MV-4-11 (cell line): ENCODE measurements at regions not wholly inside any gene's neighbourhood (a gene's known extent, or its start where the extent isn't known, plus 50 kb on each side); places are given as distances from the start of the nearest gene placed in this dataset.
"Not testable (repeated sequence)": the region's sequence is repeated elsewhere in the genome, so short reads cannot be mapped to it uniquely, and the experiment has no call there.

Source experiments
- DNase-seq: peaks from one replicate; lab custom pipeline; 2025; lab: John Stamatoyannopoulos, UW

DNA sequence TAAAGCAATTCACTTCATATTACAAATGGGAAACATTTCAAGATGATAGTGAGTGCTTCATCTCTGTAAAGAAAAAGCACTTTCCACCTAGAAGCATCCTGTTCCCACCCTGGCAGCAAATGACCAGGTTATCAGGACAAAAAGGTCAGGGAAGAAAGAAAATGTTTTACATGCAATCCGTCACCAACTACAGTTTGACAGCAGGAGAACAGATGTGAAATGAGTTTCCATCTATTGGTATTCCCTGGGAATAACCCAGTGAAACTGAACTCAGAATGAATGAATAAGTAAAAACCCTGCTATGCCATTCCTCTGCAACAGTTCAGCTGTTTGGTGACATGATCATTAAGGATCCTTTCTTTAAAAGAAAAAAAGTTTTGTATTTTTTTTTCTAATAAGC is 67.6 kb downstream of the HTR1A start:
- DNase-seq, result no peak

GRCh38 chr5:63878788-63879187 is 83.5 kb downstream of the HTR1A start:
- no peak for DNase-seq

DNA sequence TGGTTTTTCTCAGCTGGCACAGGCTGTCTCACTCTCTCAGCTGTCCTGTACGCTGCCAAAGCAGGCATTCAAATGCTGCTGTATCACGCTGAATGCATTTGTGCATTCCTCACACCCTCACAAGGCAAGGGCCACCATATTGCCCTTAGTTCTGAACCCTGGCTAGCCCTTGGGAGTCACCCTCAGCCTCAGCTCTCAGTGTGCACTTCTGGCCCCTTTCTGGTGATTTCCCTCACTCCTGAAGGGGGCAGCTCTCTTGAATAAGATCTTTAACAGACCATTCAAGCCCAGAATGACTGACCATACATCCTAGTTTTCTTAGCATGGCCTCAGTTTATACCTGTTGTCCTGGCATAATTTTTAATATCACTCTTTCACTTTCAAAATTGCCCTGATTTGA is 84.3 kb downstream of the HTR1A start:
- DNase-seq, result no peak

- no peak for DNase-seq
These were observed 101.9 kb downstream of the HTR1A start for GRCh38 chr5:63860379-63860778.

- DNase-seq, result no peak
These were observed 108.2 kb downstream of the HTR1A start for GRCh38 chr5:63854076-63854475.

GRCh38 chr5:63843190-63843589 is 119.1 kb downstream of the HTR1A start:
- DNase-seq, result no peak

- no peak for DNase-seq
These were observed 124.8 kb downstream of the HTR1A start for GRCh38 chr5:63837437-63837836.

DNA sequence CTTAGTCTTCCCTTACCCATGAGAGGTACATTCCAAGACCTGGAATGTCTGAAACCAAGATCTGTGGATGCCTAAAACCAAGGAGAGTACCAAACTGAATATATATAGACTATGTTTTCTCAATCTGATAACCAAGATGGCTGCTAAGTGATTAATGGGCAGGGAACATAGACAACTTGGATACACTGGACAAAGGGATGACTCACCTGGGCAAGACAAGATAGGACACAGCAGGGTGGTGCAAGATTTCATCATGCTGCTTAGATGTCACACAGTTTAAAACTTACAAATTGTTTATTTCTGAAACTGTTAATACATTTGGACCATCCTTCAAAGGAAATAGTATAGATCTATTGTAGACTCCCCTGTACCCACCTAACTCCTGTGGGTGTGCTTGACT is 130.9 kb downstream of the HTR1A start:
- no peak for DNase-seq

DNA sequence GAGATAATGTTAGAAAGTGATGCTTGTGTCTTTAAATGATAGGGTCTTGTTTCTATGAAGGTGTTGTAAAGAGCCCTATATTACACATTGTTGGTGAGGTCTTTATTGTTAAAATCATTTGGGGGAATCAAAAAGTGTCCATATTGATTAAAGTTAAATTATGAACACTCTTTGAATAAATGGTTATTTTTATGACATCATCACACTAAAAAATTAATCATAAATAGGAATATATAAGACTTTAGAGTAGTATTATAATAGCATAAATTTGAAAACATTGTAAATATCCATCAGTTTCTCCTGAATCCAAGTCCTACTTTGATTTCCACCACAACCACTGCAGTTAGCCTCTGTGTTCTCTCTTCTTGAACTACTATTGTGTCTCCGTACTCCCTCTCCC is 136.3 kb downstream of the HTR1A start:
- no peak for DNase-seq

DNA sequence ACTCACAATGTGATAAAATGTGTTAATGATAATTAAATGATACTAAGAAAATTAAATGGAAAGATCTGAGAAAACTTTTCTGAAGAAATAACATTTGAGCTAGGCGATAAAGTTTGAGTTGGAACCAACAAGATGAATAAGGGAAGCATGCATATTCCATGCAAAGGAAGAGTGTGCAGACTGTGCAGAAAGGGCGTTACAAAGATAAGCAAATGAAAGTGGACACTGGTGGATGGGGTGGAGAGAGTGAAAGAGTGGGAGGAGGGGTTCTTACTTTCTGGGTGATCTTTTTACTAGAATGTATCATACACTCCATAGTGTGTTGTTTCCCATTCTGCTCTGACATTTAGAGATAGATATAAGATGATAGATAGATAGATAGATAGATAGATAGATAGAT is 138.7 kb downstream of the HTR1A start:
- DNase-seq, result no peak

GRCh38 chr5:63822614-63823013 is 139.6 kb downstream of the HTR1A start:
- DNase-seq, result no peak

GRCh38 chr5:63820577-63820976 is 141.7 kb downstream of the HTR1A start:
- DNase-seq, result no peak

GRCh38 chr5:63812693-63813092 is 149.6 kb downstream of the HTR1A start:
- no peak for DNase-seq

GRCh38 chr5:63811961-63812360 is 150.3 kb downstream of the HTR1A start:
- DNase-seq, result no peak

- no peak for DNase-seq
These were observed 151.0 kb downstream of the HTR1A start for GRCh38 chr5:63811286-63811685.

- no peak for DNase-seq
These were observed 157.1 kb downstream of the HTR1A start for GRCh38 chr5:63805151-63805550.

DNA sequence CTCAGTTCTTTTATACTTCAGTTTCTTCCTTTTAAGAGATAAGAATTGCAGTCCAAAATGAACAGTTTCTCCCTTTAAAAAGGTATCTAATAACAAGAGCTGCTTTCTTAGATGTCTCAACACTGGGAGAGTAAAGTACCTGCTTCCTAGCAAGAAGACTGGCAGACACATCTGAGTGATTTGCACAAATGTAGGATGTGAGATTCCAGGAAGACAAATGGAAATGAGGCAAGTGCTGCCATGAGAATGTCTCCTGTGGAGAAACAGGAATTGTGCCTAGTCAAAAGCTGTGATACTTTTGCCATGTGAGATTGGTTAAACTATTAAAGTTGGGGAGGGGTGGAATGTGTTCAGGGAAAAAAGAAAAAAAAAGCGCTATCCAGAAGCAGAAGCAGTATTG is 159.1 kb downstream of the HTR1A start:
- DNase-seq, result no peak

- DNase-seq, result no peak
These were observed 167.3 kb downstream of the HTR1A start for GRCh38 chr5:63794979-63795378.

- DNase-seq, result no peak
These were observed 167.9 kb downstream of the HTR1A start for GRCh38 chr5:63794296-63794695.

DNA sequence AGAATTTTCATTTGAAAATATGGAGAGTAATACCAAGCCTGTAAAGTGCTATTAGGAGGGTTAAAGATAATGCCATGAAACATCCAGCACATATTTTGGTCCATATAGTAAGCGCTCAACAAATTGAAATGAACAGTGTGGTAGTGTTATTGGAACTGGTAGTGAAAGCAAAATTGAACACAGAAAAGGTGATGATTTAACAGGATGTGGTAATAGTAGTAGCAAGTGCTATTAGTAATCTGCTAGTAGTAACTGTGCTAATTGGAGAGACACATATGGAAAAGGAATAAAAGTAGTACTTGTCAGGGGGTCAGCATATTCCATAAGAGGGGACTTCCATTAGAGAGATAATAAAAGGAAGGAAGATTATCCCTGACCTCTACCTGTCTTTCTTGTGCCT is 187.3 kb downstream of the HTR1A start:
- no peak for DNase-seq

- no peak for DNase-seq
These were observed 194.0 kb downstream of the HTR1A start for GRCh38 chr5:63768221-63768620.

- DNase-seq, result no peak
These were observed 201.3 kb downstream of the HTR1A start for GRCh38 chr5:63760965-63761364.

- no peak for DNase-seq
These were observed 219.0 kb downstream of the HTR1A start for GRCh38 chr5:63743096-63743798.

- not testable (repeated sequence) for DNase-seq
These were observed 229.4 kb downstream of the HTR1A start for GRCh38 chr5:63732880-63733279.

- no peak for DNase-seq
These were observed 234.7 kb downstream of the HTR1A start for GRCh38 chr5:63727583-63727982.
